IMR-90 (cell line): ENCODE measurements at regions not wholly inside any gene's neighbourhood (a gene's known extent, or its start where the extent isn't known, plus 50 kb on each side); places are given as distances from the start of the nearest gene placed in this dataset.

Experiments used
- ATAC-seq: fragments of 200-7000 bp; cut with Tn5 transposase; 2 replicates; pipeline ENCODE4 v1.9.1; 2020; ENCODE audit warnings: low read depth, mild to moderate bottlenecking, moderate library complexity
- BruUV-seq: library from RNA; stranded (reverse); fragments of 400-500 nt; replicated peaks from 2 replicates; lab custom pipeline; 2021; lab: Mats Ljungman, UMichigan
- CTCF ChIA-PET: fragments of 300-600 bp; formaldehyde crosslinking; extraction: SDS; loops from one replicate; lab custom pipeline; 2021; ENCODE audit warnings: antibody characterized with exemption; lab: Yijun Ruan, JAX
- POLR2A ChIA-PET: fragments of 300-600 bp; sonication (Branson Sonifier 250); formaldehyde crosslinking; loops from one replicate; lab custom pipeline; 2022; ENCODE audit warnings: antibody characterized with exemption; ENCODE audit not compliant: unreplicated experiment; lab: Charles Lee
- DNase-seq: peaks from one replicate; pipeline ENCODE4 v3.0.0; 2013
- H2AFZ ChIP-seq: replicated peaks from 2 replicates; pipeline ENCODE3; 2013; ENCODE audit warnings: low read length, mild to moderate bottlenecking; ENCODE audit not compliant: poor library complexity
- H2AK5ac ChIP-seq: 2 replicates; pipeline ENCODE4 v1.6.1; 2013; ENCODE audit warnings: low read depth, low read length, inconsistent platforms
- H2AK9ac ChIP-seq: replicated peaks from 2 replicates; pipeline ENCODE3; 2013; ENCODE audit warnings: mild to moderate bottlenecking, low read depth, low read length, moderate library complexity; ENCODE audit not compliant: poor library complexity
- H2BK120ac ChIP-seq: 2 replicates; pipeline ENCODE4 v1.6.1; 2013; ENCODE audit warnings: low read depth, low read length, inconsistent platforms
- H2BK15ac ChIP-seq: 3 replicates; pipeline ENCODE4 v1.6.1; 2013; ENCODE audit warnings: low read depth, low read length, inconsistent platforms
- H2BK20ac ChIP-seq: 2 replicates; pipeline ENCODE4 v1.6.1; 2013; ENCODE audit warnings: low read depth, mild to moderate bottlenecking, inconsistent platforms, low read length, moderate library complexity
- H2BK5ac ChIP-seq: 2 replicates; pipeline ENCODE4 v1.6.1; 2013; ENCODE audit warnings: mild to moderate bottlenecking, low read depth, low read length, inconsistent platforms; ENCODE audit not compliant: poor library complexity, severe bottlenecking
- H3K14ac ChIP-seq: replicated peaks from 2 replicates; pipeline ENCODE4 v1.6.1; 2013; ENCODE audit warnings: low read depth, low read length, inconsistent platforms
- H3K18ac ChIP-seq: 2 replicates; pipeline ENCODE4 v1.6.1; 2013; ENCODE audit warnings: low read depth, low read length, control low read depth
- H3K23ac ChIP-seq: 2 replicates; pipeline ENCODE4 v1.6.1; 2013; ENCODE audit warnings: low read depth, low read length, inconsistent platforms
- H3K27ac ChIP-seq: 2 replicates; pipeline ENCODE4 v1.5.1; 2013; ENCODE audit warnings: mild to moderate bottlenecking, control low read depth, low read length; ENCODE audit not compliant: insufficient read depth
- H3K27me3 ChIP-seq: 2 replicates; pipeline ENCODE4 v1.6.1; 2013; ENCODE audit warnings: low read length; ENCODE audit not compliant: control insufficient read depth, insufficient read depth
- H3K36me3 ChIP-seq: 2 replicates; pipeline ENCODE4 v1.6.1; 2013; ENCODE audit warnings: low read length, mixed read lengths; ENCODE audit not compliant: control insufficient read depth, insufficient read depth
- H3K4ac ChIP-seq: 2 replicates; pipeline ENCODE4 v1.6.1; 2013; ENCODE audit warnings: low read depth, low read length, inconsistent platforms
- H3K4me1 ChIP-seq: 2 replicates; pipeline ENCODE4 v1.6.1; 2013; ENCODE audit warnings: low read length, mixed read lengths; ENCODE audit not compliant: control insufficient read depth, insufficient read depth
- H3K4me2 ChIP-seq: 2 replicates; pipeline ENCODE4 v1.6.1; 2013; ENCODE audit warnings: low read depth, mild to moderate bottlenecking, control low read depth, low read length, moderate library complexity
- H3K4me3 ChIP-seq: 2 replicates; pipeline ENCODE4 v1.5.1; 2013; ENCODE audit warnings: low read depth, mild to moderate bottlenecking, control low read depth, low read length, moderate library complexity; ENCODE audit not compliant: insufficient read depth
- H3K56ac ChIP-seq: 2 replicates; pipeline ENCODE4 v1.6.1; 2013; ENCODE audit warnings: low read length, inconsistent platforms; ENCODE audit not compliant: insufficient read depth; ENCODE audit errors: extremely low read depth
- H3K79me1 ChIP-seq, 2 experiments: 2 replicates each; pipeline ENCODE4 v1.6.1; 2013; ENCODE audit warnings: low read length in 2 of 2, inconsistent platforms in 1 of 2, low read depth in 1 of 2
- H3K9ac ChIP-seq: 2 replicates; pipeline ENCODE4 v1.6.1; 2013; ENCODE audit warnings: low read depth, low read length, control low read depth
- H3K9me1 ChIP-seq: 2 replicates; pipeline ENCODE4 v1.6.1; 2013; ENCODE audit warnings: low read length, inconsistent platforms; ENCODE audit not compliant: insufficient read depth
- H3K9me3 ChIP-seq: 2 replicates; pipeline ENCODE4 v1.6.1; 2013; ENCODE audit warnings: low read length; ENCODE audit not compliant: control insufficient read depth, insufficient read depth
- H4K20me1 ChIP-seq: 2 replicates; pipeline ENCODE4 v1.6.1; 2013; ENCODE audit warnings: low read length, inconsistent platforms; ENCODE audit not compliant: insufficient read depth
- H4K5ac ChIP-seq: 2 replicates; pipeline ENCODE4 v1.6.1; 2013; ENCODE audit warnings: mild to moderate bottlenecking, low read depth, low read length, control low read depth
- H4K8ac ChIP-seq, 2 experiments: 2 replicates each; pipeline ENCODE4 v1.6.1; 2013; ENCODE audit warnings: low read depth in 2 of 2, low read length in 2 of 2, control low read depth in 1 of 2, inconsistent platforms in 1 of 2
- H4K91ac ChIP-seq: 2 replicates; pipeline ENCODE4 v1.6.1; 2013; ENCODE audit warnings: low read depth, low read length, inconsistent platforms; ENCODE audit not compliant: insufficient read depth
- BHLHE40 ChIP-seq: fragments of 150-350 bp; IDR thresholded peaks from 2 replicates; pipeline ENCODE4 v1.6.1; 2016; ENCODE audit warnings: mild to moderate bottlenecking, low read depth, low read length
- CEBPB ChIP-seq: IDR thresholded peaks from 2 replicates; pipeline ENCODE4 v1.6.1; 2012; ENCODE audit warnings: low read depth, low read length, improper control_type of control experiment
- CHD1 ChIP-seq: IDR thresholded peaks from 2 replicates; pipeline ENCODE4 v1.6.1; 2012; ENCODE audit warnings: low read depth, low read length, improper control_type of control experiment
- CTCF ChIP-seq: conservative IDR thresholded peaks from 2 replicates; pipeline ENCODE4 v1.5.1; 2012; ENCODE audit warnings: mild to moderate bottlenecking, low read depth, low read length, improper control_type of control experiment
- ELK1 ChIP-seq: fragments of 150-350 bp; IDR thresholded peaks from 2 replicates; pipeline ENCODE4 v1.6.1; 2016; ENCODE audit warnings: low read depth, mild to moderate bottlenecking, low read length, moderate library complexity, borderline replicate concordance
- FOS ChIP-seq: fragments of 150-350 bp; IDR thresholded peaks from 2 replicates; pipeline ENCODE4 v1.6.1; 2016; ENCODE audit warnings: low read depth, low read length
- MAZ ChIP-seq: IDR thresholded peaks from 2 replicates; pipeline ENCODE4 v1.6.1; 2012; ENCODE audit warnings: low read depth, mild to moderate bottlenecking, low read length, improper control_type of control experiment, moderate library complexity, borderline replicate concordance
- MXI1 ChIP-seq: IDR thresholded peaks from 2 replicates; pipeline ENCODE4 v1.6.1; 2012; ENCODE audit warnings: low read depth, mild to moderate bottlenecking, low read length, moderate library complexity, borderline replicate concordance
- NFE2L2 ChIP-seq: fragments of 150-350 bp; IDR thresholded peaks from 2 replicates; pipeline ENCODE4 v1.6.1; 2016; ENCODE audit warnings: low read depth, mild to moderate bottlenecking, low read length
- POLR2A ChIP-seq: IDR thresholded peaks from 2 replicates; pipeline ENCODE4 v1.6.1; 2012; ENCODE audit warnings: mild to moderate bottlenecking, low read depth, low read length
- RAD21 ChIP-seq: IDR thresholded peaks from 2 replicates; pipeline ENCODE4 v1.6.1; 2012; ENCODE audit warnings: low read length, improper control_type of control experiment
- RCOR1 ChIP-seq: IDR thresholded peaks from 2 replicates; pipeline ENCODE4 v1.6.1; 2012; ENCODE audit warnings: mild to moderate bottlenecking, low read length, improper control_type of control experiment; ENCODE audit not compliant: insufficient replicate concordance
- USF2 ChIP-seq: fragments of 150-350 bp; IDR thresholded peaks from 2 replicates; pipeline ENCODE4 v1.6.1; 2017; ENCODE audit warnings: mild to moderate bottlenecking, antibody characterized with exemption, low read length, low read depth
- dilution Hi-C: fragments of 300-500 bp; cut with HindIII; formaldehyde crosslinking; loops from one replicate; pipeline ENCODE4 v1.14.3; 2018; ENCODE audit warnings: low sequenced_read_pairs; ENCODE audit not compliant: unreplicated experiment
- in situ Hi-C: fragments of 300-500 bp; cut with MboI; formaldehyde crosslinking; loops from 3 replicates; pipeline ENCODE4 v1.14.3; 2019; ENCODE audit warnings: low sequenced_read_pairs, inconsistent platforms, mixed read lengths
- intact Hi-C: fragments of 100-400 bp; cut with micrococcal nuclease; formaldehyde crosslinking; loops from 2 replicates; pipeline ENCODE4 v1.10.0; 2022

GRCh38 chr3:159245871-159246270 lies 444.0 kb downstream of the MFSD1 start:
- Histone ChIP-seq H3K27ac (no peak overlapping the region), H3K56ac (no peak overlapping the region), H2AK9ac (no peak overlapping the region), H3K9me3 (no peaks in the 10 kb centered on the region), H4K8ac (no peak overlapping the region), H4K5ac (no peak overlapping the region), H3K27me3 (no peaks in the 10 kb centered on the region; the same call in 1 of the 2 replicates), H3K9ac (no peak overlapping the region), H2AK5ac (no peak overlapping the region), H2BK5ac (no peak overlapping the region), H3K23ac (no peak overlapping the region), H3K4ac (no peak overlapping the region), H4K91ac (no peak overlapping the region), H2BK120ac (no peak overlapping the region), H4K20me1 (no peaks in the 10 kb centered on the region), H3K4me3 (no peak overlapping the region), H3K4me1 (no peaks in the 10 kb centered on the region), H2AFZ (no peak overlapping the region), H3K4me2 (no peak overlapping the region), H3K9me1 (no peaks in the 10 kb centered on the region), H3K36me3 (no peaks in the 10 kb centered on the region), H2BK15ac (no peak overlapping the region), H3K18ac (no peak overlapping the region), H3K79me1 (no peaks in the 10 kb centered on the region), H3K14ac (no peak overlapping the region), H2BK20ac (no peak overlapping the region)
- intact Hi-C loops: no loop called here
- ATAC-seq (no peak), DNase-seq (no peak)
- in situ Hi-C loops: no loop called here
- dilution Hi-C loops: no loop called here
- TF ChIP-seq FOS (no peak), USF2 (no peak), MXI1 (no peak), CTCF (no peak), CEBPB (no peak), MAZ (no peak), BHLHE40 (no peak), RCOR1 (no peak), CHD1 (no peak), ELK1 (no peak), POLR2A (no peak), NFE2L2 (no peak), RAD21 (no peak)
- ChIA-PET POLR2A (no interaction called here), CTCF (no interaction called here)
- BruUV-seq: no TSS peak
